ENCODE measurements at regions not wholly inside any gene's neighbourhood (a gene's known extent, or its start where the extent isn't known, plus 50 kb on each side); places are given as distances from the start of the nearest gene placed in this dataset.

DNA sequence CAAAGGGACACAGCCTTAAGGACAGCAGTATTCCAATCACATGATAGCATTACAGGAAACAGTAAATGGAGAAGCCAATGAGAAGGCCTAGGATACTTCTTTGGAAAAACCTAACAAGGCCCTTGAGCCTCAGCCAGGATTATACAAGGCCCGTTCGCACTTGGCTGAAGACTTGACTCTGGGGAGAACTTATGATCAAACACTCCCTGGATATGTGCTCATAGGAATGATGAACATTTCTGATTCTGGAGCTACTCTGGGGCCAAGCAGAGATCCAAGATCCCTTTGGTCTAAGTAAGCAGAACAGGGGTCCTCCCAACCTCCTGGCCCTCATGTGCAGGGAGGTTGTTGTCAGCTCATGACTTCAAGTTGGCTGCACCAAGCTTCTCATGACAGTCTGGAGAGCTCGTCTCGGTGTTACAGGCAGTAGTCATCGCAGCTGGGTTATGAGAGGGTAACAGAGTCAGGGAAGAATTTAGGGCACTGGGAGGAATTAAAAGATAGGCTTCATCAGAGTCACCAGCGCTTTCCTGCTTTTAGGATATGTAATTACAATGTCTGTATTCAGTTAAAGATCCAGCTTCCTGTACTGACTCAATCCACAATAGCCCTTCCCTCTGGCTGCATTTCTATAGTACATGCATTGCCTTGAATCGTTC is 92.5 kb upstream of the IRF2BP2 start:
- TF ChIP-seq CTCF (IDR thresholded peaks at IDR 0.05) (no peak), POLR2AphosphoS5 (IDR thresholded peaks at IDR 0.05; ENCODE audit: low read depth, low read length) (no peak)

Measured in SK-N-SH (cell line).